Stromal cell of bone marrow (primary cell): ENCODE measurements at regions not wholly inside any gene's neighbourhood (a gene's known extent, or its start where the extent isn't known, plus 50 kb on each side); places are given as distances from the start of the nearest gene placed in this dataset.

Experiments
- DNase-seq: peaks from one replicate; pipeline ENCODE4 v3.0.0-alpha.2; 2012; ENCODE audit warnings: low read depth

GRCh38 chr17:83178533-83179304 is 99.3 kb downstream of the METRNL start:
- no peak for DNase-seq

DNA sequence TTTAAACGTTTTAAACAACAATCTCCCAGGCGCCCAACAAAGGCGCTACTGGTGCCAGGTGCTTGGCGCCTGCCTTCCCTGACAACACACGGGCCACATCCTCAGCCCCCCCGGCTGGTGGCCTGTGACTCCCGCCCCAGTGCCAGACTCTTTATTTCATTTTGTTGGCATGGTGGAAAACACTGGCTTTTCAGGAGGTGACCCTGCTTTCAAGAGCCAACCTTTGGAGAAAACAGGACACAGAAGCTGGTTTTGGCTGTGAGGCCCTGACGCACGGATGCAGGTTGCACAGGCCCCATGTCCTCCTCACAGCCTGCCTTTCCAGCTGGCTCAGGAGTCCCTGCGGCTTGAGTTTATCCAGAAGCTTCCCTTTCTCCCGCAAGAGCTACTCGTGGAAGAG is 100.0 kb downstream of the METRNL start:
- no peak for DNase-seq

GRCh38 chr17:83179811-83180210 is 100.4 kb downstream of the METRNL start:
- no peak for DNase-seq

- no peak for DNase-seq
These were observed 101.0 kb downstream of the METRNL start for GRCh38 chr17:83180264-83180995.

DNA sequence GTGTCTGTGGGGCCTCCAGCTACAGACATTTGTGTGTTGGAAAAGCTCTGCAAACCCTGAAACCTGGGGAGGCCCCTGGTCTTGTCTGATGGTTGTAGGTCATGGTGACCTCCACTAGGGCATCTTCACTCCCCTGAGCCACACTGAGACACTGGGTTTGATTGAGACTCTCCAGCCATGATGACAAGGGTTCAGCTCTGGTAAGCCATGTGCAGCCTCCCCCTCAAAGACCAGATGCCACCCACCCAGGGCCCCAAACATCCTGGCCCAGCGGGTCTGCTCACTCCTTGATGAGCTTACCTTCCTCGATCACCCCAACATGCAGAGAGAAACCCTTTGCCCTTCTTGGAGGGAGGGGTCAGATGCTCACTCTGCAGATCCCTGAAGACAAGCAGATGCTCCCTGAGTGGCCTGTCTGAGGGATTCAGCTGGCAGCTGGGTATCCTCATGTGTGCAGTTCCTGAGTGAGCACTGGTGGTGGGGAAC is 101.6 kb downstream of the METRNL start:
- no peak for DNase-seq

- no peak for DNase-seq
These were observed 102.7 kb downstream of the METRNL start for GRCh38 chr17:83181991-83182619.

GRCh38 chr17:83182620-83183101 is 103.3 kb downstream of the METRNL start:
- DNase-seq, result no peak

DNA sequence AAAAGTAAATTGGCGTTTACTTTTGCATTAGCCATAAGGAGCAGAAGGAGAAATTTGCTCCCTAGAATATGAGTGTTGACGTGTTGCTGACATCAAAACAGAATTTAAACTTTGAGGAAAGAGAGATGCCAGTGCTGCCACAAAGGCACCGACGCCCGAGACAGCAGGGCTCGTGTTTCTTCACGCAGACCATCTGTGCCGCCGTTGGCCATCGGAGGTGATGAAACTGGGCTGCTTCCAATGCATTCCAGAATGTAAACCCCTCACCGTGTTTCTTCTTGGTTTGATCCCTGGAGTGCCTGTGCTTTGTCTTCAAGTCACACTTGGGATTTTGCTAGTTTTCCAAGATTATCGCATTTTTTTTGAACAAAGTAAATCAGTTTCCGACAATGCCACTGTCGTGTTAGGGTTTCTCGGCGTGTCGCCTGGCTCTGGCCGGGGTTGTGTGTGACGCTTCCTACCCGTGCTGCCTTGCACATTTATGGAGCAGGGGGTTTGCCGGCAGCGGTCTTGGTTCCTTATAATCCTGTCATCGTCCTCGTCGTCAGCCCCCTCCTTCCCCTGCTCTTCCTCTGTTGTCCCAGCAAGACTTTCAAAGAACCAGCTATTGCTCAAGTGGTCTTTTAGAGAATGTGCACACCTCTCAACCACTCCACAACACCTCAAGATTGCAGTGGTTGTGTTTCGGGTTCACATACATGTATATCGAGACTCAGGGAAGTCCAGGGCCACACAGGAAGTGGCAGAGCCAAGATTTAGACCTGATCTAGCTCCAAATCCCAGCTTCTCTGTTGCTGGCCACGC is 103.9 kb downstream of the METRNL start:
- no peak for DNase-seq

DNA sequence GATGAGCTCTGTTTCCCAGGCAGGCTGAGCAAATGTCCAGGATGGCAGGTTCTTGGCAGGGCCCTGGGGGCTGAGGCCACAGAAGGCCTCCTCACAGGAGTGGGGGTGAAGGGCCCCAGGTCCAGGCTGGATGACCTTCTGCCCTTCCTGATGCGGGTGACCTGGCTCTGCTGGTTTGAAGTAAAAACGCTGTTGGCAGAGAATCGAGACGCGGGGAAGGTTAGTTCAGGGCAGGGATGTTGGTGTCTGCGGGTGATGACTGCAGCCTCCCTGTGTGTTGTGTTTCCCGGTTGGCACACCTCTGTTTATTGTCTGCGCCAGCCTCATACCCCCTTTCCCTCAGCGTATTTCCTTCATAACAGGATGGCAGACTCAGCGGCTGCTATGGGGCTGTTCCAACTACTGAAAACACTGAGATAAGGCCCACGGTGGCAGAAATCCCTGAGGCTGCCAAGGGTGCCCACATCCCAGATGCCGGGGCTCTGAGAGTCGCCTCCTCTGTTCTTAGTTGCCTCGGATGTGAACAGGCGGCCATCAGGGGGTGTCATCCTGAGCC is 104.6 kb downstream of the METRNL start:
- DNase-seq, result no peak

DNA sequence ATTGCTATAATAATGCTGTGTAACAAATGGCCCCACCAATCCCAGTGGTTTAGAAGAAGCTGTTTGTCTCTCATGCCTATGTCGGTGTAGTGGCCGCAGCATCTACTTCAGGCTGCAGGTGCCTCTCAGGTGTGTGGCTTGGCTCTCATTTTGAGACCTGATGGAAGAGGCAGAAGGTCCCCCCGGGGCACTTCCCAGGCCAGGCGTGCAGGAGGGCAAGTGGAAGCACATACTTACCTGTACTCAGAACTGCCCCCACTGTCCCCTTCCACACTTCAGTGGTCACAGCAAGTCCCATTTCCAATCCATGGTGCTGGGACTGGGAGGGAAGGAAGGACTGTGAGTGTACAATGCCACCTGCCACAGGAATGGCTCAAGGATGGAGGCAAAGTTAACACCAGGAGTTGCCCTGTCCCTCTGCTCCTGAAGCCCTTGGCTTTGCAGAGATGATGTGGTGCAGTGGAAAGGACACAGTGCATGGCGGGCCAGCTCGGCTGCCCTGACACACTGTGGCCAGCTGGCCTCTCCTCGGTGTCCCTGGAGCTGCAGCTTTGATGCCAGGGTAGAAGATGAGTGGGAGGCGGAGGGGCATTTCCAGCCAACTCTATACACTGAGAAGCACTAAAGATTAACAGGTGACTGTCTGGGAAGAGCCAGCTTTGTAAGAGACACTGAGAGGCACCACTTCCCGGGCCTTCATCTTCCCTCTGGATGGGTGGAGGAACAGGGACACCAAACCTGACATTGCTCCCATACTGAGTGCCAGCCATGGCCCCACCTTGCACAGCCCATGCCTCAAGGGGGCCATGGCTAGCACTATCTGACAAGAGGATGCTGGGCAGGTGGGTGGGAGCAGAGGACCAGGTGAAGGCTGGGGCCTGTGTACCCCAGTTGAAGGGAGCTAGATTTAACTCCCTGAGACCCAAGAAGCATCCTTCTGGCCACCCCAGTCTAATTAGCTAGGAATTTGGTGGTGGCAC is 105.9 kb downstream of the METRNL start:
- no peak for DNase-seq

DNA sequence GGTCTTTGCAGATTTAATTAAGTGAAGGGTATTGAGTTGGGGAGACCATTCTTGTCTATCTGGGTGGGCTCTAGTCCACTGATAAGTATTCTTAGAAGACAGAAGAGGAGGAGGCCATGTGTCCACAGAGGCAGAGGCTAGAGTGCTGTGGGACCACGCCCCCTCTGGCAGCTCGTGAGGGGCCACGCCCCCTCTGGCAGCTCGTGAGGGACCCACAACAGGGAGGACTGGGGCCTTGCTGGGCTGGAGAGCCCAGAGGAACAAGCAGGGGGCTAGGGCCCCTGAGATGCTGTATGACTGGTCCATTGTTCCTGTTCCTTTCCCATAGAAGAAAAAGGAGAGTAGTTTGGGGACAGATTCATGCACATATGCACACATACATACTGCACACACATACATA is 106.8 kb downstream of the METRNL start:
- DNase-seq, result no peak

- no peak for DNase-seq
These were observed 107.5 kb downstream of the METRNL start for GRCh38 chr17:83186751-83187421.

DNA sequence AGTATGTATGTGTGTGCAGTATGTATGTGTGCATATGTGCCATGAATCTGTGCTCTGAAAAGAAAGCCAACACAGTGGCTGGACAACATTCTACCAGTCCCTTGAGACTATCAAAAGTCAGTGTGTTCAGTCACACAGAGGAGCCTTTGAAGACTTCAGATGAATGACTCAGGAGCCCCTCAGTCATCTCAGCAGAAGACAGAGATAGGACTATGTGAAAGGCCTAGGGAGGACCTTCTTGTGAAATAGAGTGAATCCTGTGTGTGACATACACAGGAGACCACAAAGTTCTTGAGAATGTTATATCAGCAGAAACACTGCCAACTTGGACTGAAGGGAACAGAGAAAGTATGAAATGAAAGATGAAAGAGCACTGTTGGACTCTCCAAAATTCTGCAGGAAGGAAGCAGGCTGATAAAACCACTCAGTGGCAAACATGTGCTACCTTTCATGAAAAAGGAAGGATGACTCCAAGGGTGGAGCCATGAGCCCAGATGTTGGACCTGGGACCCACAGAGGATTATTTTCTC is 108.4 kb downstream of the METRNL start:
- DNase-seq, result no peak

DNA sequence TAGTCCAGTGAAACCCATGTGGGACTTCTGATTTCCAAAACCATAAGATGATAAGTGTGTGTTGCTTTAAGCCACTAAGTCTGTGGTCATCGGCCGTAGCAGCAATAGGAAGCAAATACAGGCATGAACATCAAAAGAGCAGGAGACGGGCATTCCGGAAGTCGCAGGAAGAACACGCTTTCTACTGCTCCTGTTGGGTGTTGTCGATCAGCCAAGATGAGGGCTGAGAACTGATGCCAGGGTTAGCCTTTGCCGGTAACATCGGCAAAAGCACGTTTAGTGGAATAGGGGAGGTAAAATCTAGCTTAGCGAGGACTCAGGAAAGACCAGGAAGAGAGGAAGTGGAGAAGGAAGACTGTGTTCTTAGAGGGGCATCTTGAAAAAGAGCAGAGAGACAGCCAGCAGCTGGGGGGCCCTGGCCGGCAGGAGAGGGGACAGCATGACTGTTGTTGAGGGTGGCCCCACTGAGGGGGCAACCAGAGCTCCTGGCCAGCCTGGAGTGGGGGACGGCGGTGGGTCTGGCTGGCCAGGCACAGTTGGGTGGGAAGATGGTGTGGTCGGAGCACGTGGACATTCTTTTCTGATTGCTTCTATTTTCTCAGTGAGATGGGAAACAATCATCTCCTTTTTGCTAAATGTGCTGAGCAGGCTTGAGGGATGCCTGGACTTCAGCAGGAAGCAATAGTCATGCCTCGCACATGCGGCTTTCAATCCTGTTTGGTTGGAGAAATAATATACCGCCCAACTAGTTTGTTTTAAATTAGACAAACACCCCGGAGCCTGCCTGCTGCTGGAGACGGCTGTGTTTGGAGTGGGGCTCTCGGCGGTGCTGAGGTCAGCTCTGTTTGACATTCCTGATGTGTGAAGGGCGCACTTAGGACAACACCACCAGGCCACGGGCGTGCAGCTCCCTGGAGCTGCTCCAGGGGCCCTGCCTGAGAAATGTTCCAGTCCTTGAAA is 109.9 kb downstream of the METRNL start:
- peak; percentile 81 for DNase-seq

DNA sequence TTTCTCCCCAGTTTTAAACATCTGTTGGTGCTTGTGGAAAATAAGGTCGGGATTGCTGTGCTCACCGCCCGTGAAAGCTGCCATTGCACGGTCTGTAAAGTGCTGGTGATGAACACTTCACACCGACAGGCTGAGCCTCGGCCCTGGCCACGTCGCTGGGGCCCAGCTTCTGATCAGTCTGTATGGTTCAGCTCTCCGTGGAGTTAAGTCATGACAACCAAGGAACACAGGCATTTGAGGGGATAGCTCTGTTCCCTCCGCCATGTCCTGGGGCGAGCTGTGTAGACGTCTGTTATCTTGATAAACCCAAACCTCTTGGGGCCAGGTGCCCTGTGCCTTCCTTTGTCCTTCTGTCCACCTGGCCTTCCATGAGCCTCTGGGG is 110.6 kb downstream of the METRNL start:
- no peak for DNase-seq

DNA sequence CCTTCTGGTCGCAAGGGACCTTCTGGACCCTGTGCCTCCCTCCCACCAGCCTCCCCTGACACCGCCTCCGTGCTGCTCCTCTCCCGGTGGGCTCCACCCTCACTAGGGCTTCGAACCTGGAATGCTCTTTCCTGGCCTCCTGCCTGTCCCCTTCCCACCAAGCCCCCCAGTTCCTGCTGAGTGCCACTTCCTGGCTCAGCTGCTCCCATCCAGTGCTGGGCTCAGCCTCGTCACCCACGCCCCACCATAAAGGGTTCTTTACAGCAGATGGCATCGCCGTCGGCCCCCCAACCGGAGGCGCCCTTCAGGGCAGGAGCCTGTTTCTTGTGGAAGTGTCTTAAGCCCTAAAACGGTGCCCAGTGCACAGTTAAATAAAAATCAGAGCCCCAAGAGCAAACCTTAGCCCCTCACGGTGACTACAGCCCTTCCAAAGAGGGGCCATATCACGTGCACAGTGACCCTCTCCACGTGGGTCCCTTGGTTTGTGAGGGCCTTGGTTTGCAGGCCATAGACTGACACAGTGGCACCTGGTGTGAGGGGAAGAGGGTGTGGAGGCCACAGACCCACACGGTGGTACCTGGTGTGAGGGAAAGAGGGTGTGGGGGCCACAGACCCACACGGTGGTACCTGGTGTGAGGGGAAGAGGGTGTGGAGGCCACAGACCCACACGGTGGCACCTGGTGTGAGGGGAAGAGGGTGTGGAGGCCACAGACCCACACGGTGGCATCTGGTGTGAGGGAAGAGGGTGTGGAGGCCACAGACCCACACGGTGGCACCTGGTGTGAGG is 111.4 kb downstream of the METRNL start:
- DNase-seq, result no peak

DNA sequence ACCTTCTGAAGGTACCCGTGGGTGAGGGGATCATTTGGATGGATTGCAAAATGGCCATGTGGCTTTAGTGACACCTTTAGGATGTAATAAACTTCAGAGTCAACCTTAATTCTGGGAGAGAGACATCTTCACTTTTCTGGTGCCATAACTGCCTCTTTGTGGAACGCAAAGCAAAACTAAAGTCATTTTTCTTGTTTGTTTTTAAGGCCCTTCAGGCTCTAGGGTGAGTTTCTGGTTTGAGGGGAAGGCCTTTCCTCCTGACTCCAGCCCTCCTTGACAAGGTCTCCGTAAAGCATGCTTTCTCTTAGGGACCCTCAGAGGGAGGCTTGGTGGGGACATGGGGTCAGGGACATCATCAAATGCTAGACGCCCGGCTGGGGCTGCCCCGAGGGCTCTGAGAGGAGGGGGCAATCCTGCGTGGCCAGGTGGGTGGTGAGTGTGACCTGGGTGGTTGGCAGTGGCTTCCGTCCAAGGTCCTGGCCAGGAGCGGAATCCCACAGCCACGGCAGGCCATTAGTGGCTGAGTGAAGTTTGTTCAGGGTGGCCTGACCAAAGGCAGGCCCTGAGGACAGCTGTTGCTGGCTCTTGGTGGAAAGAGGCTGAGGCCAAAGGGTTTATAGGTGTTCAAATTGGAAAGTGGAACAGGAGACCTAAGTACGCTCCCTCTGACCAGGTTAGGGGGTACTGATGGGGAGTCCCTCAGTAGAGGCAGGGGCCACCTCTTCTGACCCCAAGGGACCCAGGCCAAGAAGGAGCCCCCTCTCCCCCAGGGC is 112.2 kb downstream of the METRNL start:
- no peak for DNase-seq
